Esophagus squamous epithelium (tissue), 4 donors: ENCODE measurements at regions not wholly inside any gene's neighbourhood (a gene's known extent, or its start where the extent isn't known, plus 50 kb on each side); places are given as distances from the start of the nearest gene placed in this dataset.
"Not testable (repeated sequence)": the region's sequence is repeated elsewhere in the genome, so short reads cannot be mapped to it uniquely, and the experiment has no call there.

Source experiments
- CTCF ChIP-seq, 6 experiments: fragments of 450-650 bp in 4 of 6; fragments of 200-600 bp in 2 of 6; sonication (generic) in 2 of 6; IDR thresholded peaks; one replicate each; pipeline ENCODE4 v1.5.1; 2016 to 2019; ENCODE audit warnings: antibody characterized with exemption in 6 of 6, mild to moderate bottlenecking in 4 of 6, moderate library complexity in 4 of 6
- POLR2A ChIP-seq, 4 donors: fragments of 450-650 bp; IDR thresholded peaks; one replicate each; pipeline ENCODE4 v1.6.1; 2017; ENCODE audit warnings: antibody characterized with exemption in 4 of 4, mild to moderate bottlenecking in 4 of 4, moderate library complexity in 3 of 4

GRCh38 chr10:109757670-109758069, 165.6 kb downstream of the XPNPEP1 start:
- not testable (repeated sequence) for TF ChIP-seq CTCF, POLR2A (IDR thresholded peaks at IDR 0.05)
